ENCODE measurements at regions not wholly inside any gene's neighbourhood (a gene's known extent, or its start where the extent isn't known, plus 50 kb on each side); places are given as distances from the start of the nearest gene placed in this dataset.

- no peak for TF ChIP-seq CTCF (IDR thresholded peaks at IDR 0.05; ENCODE audit: low read depth, low read length)
- Histone ChIP-seq H3K4me3 (ENCODE audit: low read depth, low read length) (no peak overlapping the region), H3K27ac (ENCODE audit: low read depth, low read length) (no peak overlapping the region), H3K9me3 (ENCODE audit: control insufficient read depth, insufficient read depth, low read length) (no peaks in the 10 kb centered on the region), H3K27me3 (ENCODE audit: control insufficient read depth, insufficient read depth, low read length) (no peaks in the 10 kb centered on the region)
- DNase-seq (ENCODE audit: low read depth, low spot score): no peak
- ChIA-PET CTCF (interaction anchor here (0.6 to 1.2 kb wide), 3 partner anchors 12 to 226 kb away, joined by 3 to 4 read pairs (median 4); no protein-coding TSS in a partner anchor), POLR2A (no interaction called here)
Observed at GRCh38 chr13:29920025-29920643, 69.7 kb upstream of the UBL3 start.

- TF ChIP-seq CTCF (IDR thresholded peaks at IDR 0.05; ENCODE audit: low read depth, low read length): no peak
- CTCF ChIA-PET: interaction anchor here (1.2 kb wide), 1 partner anchor 197 kb away, joined by 4 read pairs; no protein-coding TSS in a partner anchor
- Histone ChIP-seq H3K4me3 (ENCODE audit: low read depth, low read length) (no peak overlapping the region), H3K27me3 (ENCODE audit: control insufficient read depth, insufficient read depth, low read length) (no peaks in the 10 kb centered on the region), H3K9me3 (ENCODE audit: control insufficient read depth, insufficient read depth, low read length) (no peaks in the 10 kb centered on the region), H3K27ac (ENCODE audit: low read depth, low read length) (no peak overlapping the region)
- DNase-seq (ENCODE audit: low read depth, low spot score): no peak
- POLR2A ChIA-PET: interaction anchor here (0.6 to 0.9 kb wide), 2 partner anchors 57 to 83 kb away, joined by 6 to 9 read pairs; no protein-coding TSS in a partner anchor
Observed at GRCh38 chr13:29918845-29919244, 68.4 kb upstream of the UBL3 start.

GRCh38 chr13:29917650-29918049, 67.2 kb upstream of the UBL3 start:
- no peaks in the 10 kb centered on the region for H3K9me3 ChIP-seq (ENCODE audit: control insufficient read depth, insufficient read depth, low read length)
- POLR2A ChIA-PET: no interaction called here
- H3K4me3 ChIP-seq (ENCODE audit: low read depth, low read length): no peak overlapping the region
- H3K27ac ChIP-seq (ENCODE audit: low read depth, low read length): no peak overlapping the region
- CTCF ChIA-PET: no interaction called here
- H3K27me3 ChIP-seq (ENCODE audit: control insufficient read depth, insufficient read depth, low read length): no peaks in the 10 kb centered on the region
- no peak for DNase-seq (ENCODE audit: low read depth, low spot score)
- TF ChIP-seq CTCF (IDR thresholded peaks at IDR 0.05; ENCODE audit: low read depth, low read length): no peak

GRCh38 chr13:29914581-29914980, 64.2 kb upstream of the UBL3 start:
- no peak for DNase-seq (ENCODE audit: low read depth, low spot score)
- Histone ChIP-seq H3K27me3 (ENCODE audit: control insufficient read depth, insufficient read depth, low read length) (no peaks in the 10 kb centered on the region), H3K4me3 (ENCODE audit: low read depth, low read length) (no peak overlapping the region), H3K9me3 (ENCODE audit: control insufficient read depth, insufficient read depth, low read length) (no peaks in the 10 kb centered on the region), H3K27ac (ENCODE audit: low read depth, low read length) (no peak overlapping the region)
- CTCF ChIA-PET: no interaction called here
- no peak for TF ChIP-seq CTCF (IDR thresholded peaks at IDR 0.05; ENCODE audit: low read depth, low read length)
- POLR2A ChIA-PET: no interaction called here

GRCh38 chr13:29911781-29912418, 61.5 kb upstream of the UBL3 start:
- CTCF ChIA-PET: interaction anchor here (3.7 kb wide), 1 partner anchor 12 kb away, joined by 26 read pairs; no protein-coding TSS in a partner anchor
- no peaks in the 10 kb centered on the region for H3K27me3 ChIP-seq (ENCODE audit: control insufficient read depth, insufficient read depth, low read length)
- no peak for TF ChIP-seq CTCF (IDR thresholded peaks at IDR 0.05; ENCODE audit: low read depth, low read length)
- no peaks in the 10 kb centered on the region for H3K9me3 ChIP-seq (ENCODE audit: control insufficient read depth, insufficient read depth, low read length)
- no peak for DNase-seq (ENCODE audit: low read depth, low spot score)
- no peak overlapping the region for H3K4me3 ChIP-seq (ENCODE audit: low read depth, low read length)
- H3K27ac ChIP-seq (ENCODE audit: low read depth, low read length): no peak overlapping the region
- POLR2A ChIA-PET: no interaction called here

Measured in AG04450 (cell line).